GM11168 (cell line): ENCODE measurements at regions not wholly inside any gene's neighbourhood (a gene's known extent, or its start where the extent isn't known, plus 50 kb on each side); places are given as distances from the start of the nearest gene placed in this dataset.

Experiments
- in situ Hi-C: fragments of 300-500 bp; cut with MboI; formaldehyde crosslinking; loops from one replicate; pipeline ENCODE4 v1.12.0; 2022; ENCODE audit warnings: low sequenced_read_pairs; ENCODE audit not compliant: unreplicated experiment

DNA sequence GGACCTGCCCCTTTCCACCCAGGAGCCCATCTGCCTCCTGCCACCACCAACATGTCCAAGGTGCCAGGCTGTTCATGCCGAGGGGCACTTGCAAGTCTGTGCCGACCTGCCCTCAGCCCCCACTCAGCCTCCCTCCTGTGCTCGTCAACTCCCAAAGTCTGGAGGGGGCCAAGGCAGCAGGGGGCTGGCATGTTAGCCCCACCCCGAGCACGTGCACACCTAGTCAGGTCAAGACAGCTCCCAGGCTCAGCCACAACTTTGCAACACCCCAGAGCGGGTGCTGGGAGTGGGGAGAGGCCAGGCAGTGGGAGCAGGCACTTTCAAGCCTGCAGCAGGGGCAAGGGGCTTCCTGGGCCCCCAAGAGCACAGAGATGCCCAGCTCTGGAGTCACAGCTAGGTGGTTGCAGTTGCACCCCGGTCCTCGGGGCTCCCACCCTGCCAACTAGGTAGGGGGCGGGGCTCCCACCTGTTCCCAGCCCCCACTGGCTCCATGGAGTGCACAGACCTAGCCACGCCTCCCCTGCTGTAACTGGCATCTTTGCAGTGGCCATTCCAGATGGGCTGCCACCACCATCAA lies 272.5 kb downstream of the CETN3 start:
- in situ Hi-C loops = no loop called here

DNA sequence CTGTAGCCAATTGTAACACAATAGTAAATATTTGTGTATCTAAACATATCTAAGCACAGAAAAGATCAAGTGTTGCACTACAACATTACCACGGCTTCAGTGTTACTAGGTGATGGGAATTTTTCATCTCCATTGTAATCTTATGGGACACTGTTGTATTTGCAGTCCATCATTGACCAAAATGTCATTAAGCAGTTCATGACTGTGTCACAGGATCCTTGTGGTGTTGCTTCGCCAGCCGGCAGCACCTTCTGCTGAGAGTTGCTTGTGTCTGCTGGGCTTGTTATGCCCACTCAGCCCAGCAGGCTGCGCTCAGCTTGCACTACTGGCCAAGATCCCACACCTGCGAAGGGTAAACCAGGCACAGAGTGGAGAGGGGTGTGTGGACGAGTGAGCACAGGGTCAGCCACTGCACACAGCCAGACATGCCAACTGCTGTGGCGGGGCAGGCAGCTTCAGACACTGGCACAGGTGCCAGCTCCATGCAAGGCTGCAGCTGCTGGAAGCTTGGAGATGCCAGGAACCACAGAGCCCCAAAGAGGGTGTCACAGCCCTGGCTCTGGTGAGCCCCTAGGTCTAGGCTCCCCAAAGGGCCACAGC lies 273.7 kb downstream of the CETN3 start:
- in situ Hi-C loops = no loop called here

DNA sequence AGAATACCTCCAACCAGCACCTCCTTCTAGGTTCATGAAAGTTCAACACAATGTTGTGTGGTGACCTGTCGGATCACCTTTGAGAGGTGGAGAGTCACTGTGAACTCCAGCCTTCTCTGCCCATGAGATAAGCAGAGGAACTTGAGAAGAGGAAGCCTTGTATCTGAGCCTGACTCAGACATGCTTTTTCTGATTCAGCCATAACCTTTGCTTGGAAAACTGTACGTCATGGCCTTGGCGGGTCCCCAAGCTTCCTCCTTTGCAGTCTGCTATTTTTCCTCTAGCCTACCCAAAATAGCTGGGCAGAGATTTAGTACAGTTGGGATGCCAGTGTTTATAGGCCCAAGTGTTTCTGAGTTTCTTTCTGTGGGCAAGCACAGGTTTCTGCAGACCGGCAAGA lies 274.7 kb downstream of the CETN3 start:
- in situ Hi-C loops = no loop called here

GRCh38 chr5:90134381-90134780 lies 275.2 kb downstream of the CETN3 start:
- in situ Hi-C loops = no loop called here

DNA sequence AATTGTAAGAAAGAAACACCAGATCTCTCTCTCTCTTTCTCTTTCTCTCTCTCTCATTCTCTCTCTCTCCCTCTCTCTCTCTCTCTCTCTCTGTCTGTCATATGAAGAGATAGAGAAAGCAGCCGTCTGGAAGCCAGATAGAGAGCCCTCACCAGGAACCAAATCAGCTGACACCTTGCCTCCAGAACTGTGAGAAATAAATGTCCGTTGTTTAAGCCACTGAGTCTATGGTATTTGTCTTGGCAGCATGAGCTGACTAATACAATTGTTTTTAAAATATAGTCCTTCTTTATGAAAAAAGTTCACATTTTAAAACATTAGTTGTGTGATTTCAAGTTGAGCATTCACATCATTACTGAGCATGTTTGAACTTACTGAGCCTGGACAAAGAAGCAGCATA lies 275.6 kb downstream of the CETN3 start:
- in situ Hi-C loops = no loop called here

- in situ Hi-C loops = no loop called here
Measured at GRCh38 chr5:90131383-90132133, 278.0 kb downstream of the CETN3 start.

DNA sequence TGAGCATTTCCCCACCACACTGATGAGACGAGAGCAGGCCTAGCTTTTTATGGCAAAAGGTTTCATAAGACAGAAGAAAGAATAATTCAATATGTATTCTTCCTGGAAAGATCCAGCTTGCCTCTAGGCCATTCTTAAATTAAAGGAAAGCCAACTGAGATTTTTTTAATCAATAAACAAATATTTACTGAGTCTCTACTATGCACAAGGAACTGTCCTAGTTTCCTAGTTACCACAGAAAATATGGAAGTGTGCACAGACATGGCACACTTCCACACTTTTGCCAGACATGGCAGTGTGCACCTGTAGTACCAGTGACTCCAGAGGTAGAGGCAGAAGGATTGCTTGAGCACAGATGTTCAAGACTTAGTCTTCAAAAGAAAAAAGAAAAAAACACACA lies 281.0 kb downstream of the CETN3 start:
- in situ Hi-C loops = no loop called here

DNA sequence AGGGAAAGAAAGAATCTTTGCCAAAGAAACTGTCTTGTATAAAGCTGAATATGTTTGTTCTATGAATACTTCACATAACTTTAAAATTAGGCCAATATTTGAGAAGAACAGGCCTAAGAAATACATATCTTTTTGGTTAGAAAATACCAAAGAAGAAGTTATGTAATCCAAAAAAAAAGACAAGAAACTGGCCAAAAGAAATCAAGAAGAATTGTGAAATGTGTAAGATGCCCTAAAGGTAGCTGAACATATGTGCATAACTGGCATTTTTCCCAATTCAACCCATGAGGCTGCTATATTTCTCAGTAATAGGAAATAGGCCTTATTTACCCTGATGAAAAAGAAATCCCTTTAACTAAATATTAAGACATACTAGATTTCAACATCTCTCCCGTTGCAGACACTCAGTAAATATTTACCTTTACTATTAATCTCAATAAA lies 290.0 kb downstream of the CETN3 start:
- in situ Hi-C loops = no loop called here

DNA sequence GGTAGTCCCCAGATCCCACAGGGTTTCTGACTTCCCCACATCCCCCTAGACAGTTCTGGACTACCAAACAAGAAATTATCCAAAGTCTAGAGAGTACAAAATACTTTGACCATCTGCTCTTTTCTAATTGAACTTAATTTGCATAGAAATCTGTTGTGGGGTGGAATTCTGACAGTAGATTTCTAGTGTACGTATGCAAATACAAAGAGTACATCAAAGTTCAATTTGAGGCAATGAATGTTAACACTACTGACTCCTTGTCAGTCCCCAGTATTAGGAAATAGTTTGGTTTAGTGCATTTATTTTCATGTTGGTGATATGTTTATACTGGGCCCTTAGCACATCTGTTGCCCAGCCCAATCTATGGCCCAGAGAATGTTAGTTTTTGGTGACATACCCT lies 292.6 kb downstream of the CETN3 start:
- in situ Hi-C loops = no loop called here

- in situ Hi-C loops = no loop called here
Measured at GRCh38 chr5:90113108-90113507, 296.4 kb downstream of the CETN3 start.

DNA sequence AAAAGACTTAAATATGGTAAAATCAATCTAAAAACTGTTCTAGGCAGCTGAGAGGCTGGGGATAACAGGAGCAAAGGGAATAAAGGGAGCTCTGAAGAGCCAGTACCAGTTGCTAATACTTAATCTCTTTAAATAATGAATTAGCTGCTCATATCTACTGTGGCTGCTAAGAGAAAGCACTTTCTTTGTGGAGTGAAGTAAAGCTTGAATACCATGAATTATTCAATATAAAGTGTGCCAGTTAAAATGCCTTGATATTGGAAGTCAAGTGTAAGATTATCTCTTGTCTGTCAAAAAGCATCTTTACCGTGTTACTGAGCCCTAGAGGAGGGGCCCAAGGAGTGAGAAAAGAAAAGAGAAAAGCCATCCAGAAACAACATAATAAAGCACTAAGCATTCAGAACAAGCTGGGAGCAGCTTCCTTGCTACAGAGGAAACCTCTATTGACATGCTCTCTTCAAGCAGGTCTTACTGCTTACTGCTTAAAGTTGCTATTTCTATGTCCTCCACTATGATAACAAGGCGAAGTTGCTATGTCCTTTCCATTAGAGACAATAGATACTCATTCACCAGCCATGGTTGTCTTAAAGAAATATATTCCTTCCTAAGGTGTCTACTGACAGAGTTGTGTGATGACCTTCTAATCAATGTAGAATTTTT lies 297.4 kb downstream of the CETN3 start:
- in situ Hi-C loops = no loop called here

DNA sequence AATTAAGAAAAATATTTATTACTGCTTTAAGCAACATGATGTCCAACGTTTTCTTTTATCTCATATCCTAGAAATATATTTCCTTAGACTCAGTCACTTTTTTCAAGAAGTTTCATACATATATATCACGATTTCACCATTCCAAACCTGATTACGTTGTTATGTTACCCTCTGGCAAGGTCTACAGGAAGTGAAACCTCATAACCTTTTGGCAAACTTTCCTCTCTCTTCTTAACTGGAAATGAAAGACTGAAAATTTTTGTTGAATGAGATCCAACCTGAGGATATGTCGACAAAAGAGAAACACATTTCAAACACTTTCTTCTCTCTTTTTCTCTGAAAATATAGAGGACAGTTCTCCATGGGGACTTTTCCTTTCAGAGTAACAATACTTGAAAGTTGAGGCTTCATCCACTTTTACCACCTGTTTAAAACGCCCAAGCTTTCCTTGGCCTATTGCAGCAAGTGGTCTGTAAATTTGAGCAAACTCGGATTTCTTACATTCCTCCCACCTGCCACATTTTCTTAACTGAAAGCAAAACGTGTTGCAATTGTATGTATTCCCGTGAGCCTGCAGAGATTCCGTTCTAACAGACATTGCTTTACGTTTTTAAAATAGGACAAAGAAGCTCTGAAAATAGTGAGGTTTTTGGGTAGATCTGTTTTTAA lies 298.1 kb downstream of the CETN3 start:
- in situ Hi-C loops = no loop called here

GRCh38 chr5:90109285-90109684 lies 300.3 kb downstream of the CETN3 start:
- in situ Hi-C loops = no loop called here

GRCh38 chr5:90099099-90099498 lies 310.5 kb downstream of the CETN3 start:
- in situ Hi-C loops = no loop called here

DNA sequence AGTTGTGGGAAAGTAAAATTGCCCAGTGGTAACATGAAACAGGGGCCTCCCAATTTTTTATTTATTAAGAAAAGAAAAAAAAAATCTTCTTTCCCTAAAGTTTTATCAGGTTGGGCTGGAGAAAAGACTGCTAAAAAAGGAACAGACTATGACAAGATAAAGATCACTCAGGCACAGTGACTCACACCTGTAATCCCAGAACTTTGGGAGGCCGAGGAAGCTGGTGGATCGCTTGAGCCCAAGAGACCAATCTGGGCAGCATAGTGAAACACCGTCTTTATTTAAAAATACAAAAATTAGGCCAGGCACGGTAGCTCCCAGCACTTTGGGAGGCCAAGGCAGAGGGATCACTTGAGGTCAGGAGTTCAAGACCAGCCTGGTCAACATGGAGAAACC lies 312.5 kb downstream of the CETN3 start:
- in situ Hi-C loops = no loop called here

DNA sequence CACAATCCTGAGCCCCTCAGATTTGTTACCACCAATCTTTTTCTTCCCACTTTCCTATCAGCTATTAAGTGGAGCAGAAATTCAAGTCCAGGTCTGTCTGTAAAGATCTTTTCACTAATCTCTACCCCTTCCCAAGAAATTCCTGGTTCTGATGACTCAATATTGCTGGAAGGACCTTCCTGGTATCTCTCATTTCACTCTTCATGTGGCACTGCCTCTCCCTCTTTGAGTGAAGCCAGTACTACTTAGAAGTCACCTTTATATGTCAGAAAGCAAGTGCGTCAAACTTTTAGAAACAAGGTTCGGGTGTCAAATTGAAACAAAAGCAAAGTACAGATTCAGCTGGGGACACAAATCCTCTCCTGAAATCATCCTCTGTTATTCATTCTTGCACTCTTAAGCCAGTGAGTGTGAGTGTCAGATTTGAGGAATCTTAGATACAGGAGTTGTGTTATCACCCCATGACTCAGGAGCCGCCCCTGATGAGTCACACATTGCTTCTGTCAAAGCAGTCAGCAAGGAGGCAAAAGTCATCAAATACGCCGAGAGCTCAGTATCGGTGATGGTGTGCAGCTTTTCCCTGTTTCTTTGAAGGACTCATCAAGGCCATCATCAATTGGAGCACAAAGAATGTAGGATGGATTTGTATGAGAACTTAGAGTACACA lies 313.0 kb downstream of the CETN3 start:
- in situ Hi-C loops = no loop called here

GRCh38 chr5:90095292-90096060 lies 314.1 kb downstream of the CETN3 start:
- in situ Hi-C loops = no loop called here

DNA sequence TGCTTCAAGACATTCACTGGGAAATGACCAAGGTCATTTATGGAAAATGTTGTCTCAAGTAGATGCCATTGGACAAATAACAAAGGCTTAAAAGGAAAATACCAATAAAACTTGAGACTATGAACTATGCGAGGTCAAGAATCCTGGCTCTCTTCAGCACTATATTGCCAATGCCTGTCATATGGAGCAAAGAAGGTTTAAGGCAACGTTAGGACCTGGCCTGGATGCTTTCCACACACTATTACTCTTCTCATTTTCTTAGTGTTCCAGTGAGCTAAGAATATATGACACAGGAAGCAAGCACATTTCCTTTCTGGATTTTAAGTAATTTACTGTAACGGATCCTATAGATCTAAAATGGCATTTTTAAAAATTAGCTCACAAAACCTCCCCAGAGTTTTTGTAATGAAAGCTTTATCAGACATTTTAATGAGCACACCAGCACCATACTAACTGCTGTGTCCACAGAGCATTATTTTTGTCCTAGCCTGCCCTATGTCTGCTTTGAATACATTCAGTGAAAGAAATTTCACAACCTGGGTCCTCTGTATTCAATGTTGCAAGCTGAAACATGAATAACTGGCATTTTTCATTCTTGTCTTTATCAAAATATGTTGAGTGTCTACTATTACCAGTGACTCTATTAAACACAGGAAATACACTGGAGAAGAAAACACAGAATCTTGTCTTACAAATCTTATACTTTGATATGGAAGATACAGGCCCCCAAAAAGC lies 315.6 kb downstream of the CETN3 start:
- in situ Hi-C loops = no loop called here

DNA sequence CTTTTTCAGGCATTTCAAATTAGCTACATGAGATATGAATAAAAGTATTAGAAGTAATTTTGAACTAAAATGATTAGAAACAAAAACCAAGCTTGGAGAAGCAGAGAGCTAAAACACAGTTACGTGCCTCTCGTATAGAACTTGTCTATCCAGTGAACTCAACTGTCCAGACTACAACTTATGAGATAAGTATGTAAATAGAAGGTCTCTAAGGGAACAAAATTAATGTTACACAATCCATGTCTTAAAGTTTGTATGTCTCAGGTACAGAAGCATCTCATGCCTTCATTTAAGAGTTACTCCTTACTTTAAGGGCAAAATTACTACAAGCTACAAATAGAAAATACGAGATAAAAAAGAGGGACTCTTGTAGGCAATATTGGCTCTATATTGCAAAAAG lies 316.8 kb downstream of the CETN3 start:
- in situ Hi-C loops = no loop called here
